OCI-M1 (cell line): ENCODE measurements at regions not wholly inside any gene's neighbourhood (a gene's known extent, or its start where the extent isn't known, plus 50 kb on each side); places are given as distances from the start of the nearest gene placed in this dataset.

Experiments
- DNase-seq: peaks from one replicate; lab custom pipeline; 2025; lab: John Stamatoyannopoulos, UW

GRCh38 chr7:16978358-16979244 lies 96.8 kb upstream of the AGR3 start:
- no peak for DNase-seq

- DNase-seq = no peak
These were observed 98.8 kb upstream of the AGR3 start for GRCh38 chr7:16980539-16980938.

- DNase-seq = peak; percentile 52
These were observed 101.0 kb upstream of the AGR3 start for GRCh38 chr7:16982640-16983350.

- no peak for DNase-seq
These were observed 102.6 kb upstream of the AGR3 start for GRCh38 chr7:16984375-16984774.

- no peak for DNase-seq
These were observed 103.8 kb upstream of the AGR3 start for GRCh38 chr7:16985621-16986020.

GRCh38 chr7:16986755-16987154 lies 105.0 kb upstream of the AGR3 start:
- peak; percentile 11 for DNase-seq

GRCh38 chr7:16989811-16990413 lies 108.1 kb upstream of the AGR3 start:
- DNase-seq = peak; percentile 27

- DNase-seq = no peak
These were observed 109.8 kb upstream of the AGR3 start for GRCh38 chr7:16991551-16991950.

GRCh38 chr7:16993543-16993942 lies 111.8 kb upstream of the AGR3 start:
- DNase-seq = no peak

- DNase-seq = no peak
These were observed 116.8 kb upstream of the AGR3 start for GRCh38 chr7:16998481-16999051.

GRCh38 chr7:16999541-17000267 lies 117.9 kb upstream of the AGR3 start:
- DNase-seq = no peak

GRCh38 chr7:17005271-17005670 lies 123.5 kb upstream of the AGR3 start:
- no peak for DNase-seq

GRCh38 chr7:17007841-17008240 lies 126.1 kb upstream of the AGR3 start:
- no peak for DNase-seq

- peak; percentile 70 for DNase-seq
These were observed 127.4 kb upstream of the AGR3 start for GRCh38 chr7:17009007-17009719.

GRCh38 chr7:17009933-17010332 lies 128.2 kb upstream of the AGR3 start:
- no peak for DNase-seq

GRCh38 chr7:17010637-17011300 lies 129.0 kb upstream of the AGR3 start:
- DNase-seq = no peak

GRCh38 chr7:17013204-17013603 lies 131.4 kb upstream of the AGR3 start:
- no peak for DNase-seq

GRCh38 chr7:17014686-17015085 lies 132.9 kb upstream of the AGR3 start:
- DNase-seq = no peak

- no peak for DNase-seq
These were observed 133.8 kb upstream of the AGR3 start for GRCh38 chr7:17015598-17016031.

GRCh38 chr7:17016402-17017010 lies 134.7 kb upstream of the AGR3 start:
- DNase-seq = peak; percentile 19
